Myocyte (in vitro differentiated cells): ENCODE measurements at regions not wholly inside any gene's neighbourhood (a gene's known extent, or its start where the extent isn't known, plus 50 kb on each side); places are given as distances from the start of the nearest gene placed in this dataset.
"Not testable (repeated sequence)": the region's sequence is repeated elsewhere in the genome, so short reads cannot be mapped to it uniquely, and the experiment has no call there.

Experiments used
- DNase-seq: peaks from one replicate; pipeline ENCODE4 v3.0.0-alpha.2; 2012; ENCODE audit warnings: low read depth

DNA sequence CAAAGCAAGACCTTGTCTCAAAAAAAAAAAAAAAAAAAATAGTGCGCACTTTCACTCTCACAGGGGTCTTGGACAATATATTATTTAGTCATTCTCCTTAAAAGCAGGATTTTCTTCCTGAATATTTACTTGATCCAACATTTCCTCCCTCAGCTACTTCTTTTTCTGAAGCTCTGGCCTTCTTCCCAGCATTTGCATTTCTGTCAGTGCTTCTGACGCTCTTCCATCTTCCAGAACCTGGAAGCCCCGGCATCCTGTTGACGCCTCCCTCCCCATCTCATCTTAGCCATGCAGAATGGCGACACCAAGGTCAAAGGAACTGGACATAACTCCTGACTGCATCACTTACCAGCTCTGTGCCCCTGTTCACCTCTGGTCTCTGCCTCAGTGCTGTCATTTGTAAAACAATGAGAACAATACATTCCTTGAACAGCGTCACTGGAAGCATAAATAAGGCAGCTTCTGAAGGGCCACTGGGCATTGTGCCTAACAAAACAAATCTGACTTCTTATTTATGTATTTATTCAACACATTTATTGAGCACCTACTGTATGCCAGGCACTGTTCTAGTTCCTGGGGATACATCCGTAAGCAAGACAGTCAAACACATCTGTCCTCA lies 90.9 kb upstream of the MDM1 start:
- no peak for DNase-seq

GRCh38 chr12:68425998-68426397 lies 93.8 kb upstream of the MDM1 start:
- no peak for DNase-seq

- no peak for DNase-seq
Observed at GRCh38 chr12:68428211-68428610, 96.0 kb upstream of the MDM1 start.

DNA sequence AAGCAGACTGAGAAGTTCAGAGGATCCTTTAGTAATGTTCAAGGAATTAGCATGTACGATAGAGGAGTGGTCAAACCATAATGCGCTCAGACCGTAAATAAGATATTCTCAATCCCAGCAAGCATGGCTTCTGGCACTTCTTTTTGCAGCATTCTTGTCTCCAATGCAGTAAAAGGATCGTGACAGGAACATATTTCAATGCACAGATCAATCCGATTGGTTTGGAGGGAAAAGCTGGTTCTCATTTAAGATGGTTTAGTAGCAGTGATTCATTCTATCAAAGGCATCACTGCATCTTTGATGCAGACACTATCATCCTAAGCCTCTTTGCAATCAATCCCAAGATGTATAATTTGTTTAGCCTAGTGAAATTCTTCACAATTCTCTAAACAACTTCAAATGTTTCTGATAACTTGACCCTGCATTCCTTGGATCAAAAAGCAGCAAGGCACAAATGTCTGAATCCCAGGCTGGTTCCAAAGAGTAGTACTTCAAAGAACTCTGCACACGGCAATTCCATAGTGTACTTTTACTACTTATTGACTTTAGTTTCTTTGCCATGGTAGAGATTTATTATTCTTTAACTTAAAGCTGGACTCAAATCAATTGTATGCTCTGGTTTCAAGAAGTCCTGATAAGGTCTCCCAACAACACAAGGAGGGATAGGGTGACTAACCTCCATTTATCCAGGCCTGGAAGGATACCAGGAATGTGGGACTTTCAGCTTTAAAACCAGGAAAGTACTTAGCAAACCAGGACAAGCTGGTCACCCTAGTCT lies 96.8 kb upstream of the MDM1 start:
- no peak for DNase-seq

GRCh38 chr12:68429696-68430095 lies 97.5 kb upstream of the MDM1 start:
- DNase-seq = no peak

- DNase-seq = no peak
Observed at GRCh38 chr12:68431786-68432185, 99.6 kb upstream of the MDM1 start.

GRCh38 chr12:68432622-68433021 lies 100.5 kb upstream of the MDM1 start:
- DNase-seq = no peak

DNA sequence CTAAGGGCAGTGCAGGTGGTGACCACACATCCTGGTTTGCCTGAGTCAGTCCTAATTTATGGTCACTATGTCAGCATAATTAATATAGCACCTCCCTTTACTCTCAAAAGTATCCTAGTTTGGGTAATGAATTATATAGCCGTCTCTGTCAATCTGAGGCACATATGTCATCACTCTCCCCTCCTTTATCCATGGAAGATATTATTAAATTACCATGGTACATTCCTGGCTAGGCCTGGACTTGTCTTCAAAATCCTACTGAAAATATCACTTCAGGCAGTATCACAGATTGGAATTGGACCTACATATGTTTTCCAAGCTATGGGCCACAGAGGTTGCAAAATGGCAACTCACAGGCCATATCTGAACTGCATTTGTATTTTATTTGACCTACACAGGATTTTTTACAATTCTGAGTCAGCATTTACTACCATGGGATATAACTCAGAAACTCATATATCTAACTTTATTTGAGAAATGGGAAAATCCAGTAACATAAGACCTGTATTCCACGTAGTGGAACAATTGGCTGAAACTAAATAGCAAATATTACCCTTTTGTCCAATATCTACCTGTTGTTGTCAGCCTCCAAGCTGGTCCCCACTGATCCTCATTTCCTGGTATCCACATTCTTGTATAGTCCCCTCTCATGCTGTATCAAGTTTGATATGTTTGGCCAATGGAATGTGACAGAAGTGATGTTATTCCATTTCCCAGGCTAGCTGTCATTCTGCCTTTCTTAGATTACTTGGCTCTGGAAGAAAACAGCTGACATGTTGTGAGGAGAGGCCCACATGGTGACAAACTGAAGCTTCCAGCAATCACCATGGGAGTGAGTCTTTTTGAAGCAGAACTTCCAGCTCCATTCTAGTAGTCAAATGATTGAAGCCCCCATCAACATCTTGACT lies 102.5 kb upstream of the MDM1 start:
- peak; percentile 43 for DNase-seq

DNA sequence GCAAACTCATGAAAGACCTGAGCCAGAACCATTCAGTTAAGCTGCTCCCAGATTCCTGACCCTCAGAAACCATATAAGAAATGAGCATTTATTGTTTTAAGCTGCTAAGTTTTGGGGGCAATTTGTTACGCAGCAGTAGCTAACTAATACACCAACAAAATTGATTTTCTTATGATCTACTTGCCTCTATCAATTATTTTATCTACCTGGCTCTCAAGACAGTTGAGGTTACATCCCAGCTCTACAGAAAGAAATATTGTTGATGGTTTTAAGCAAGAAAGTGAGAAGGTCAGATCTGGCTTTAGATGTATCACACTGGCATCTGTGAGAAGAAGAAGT lies 103.1 kb upstream of the MDM1 start:
- DNase-seq = no peak

- no peak for DNase-seq
Observed at GRCh38 chr12:68435816-68436215, 103.7 kb upstream of the MDM1 start.

GRCh38 chr12:68438601-68439000 lies 106.4 kb upstream of the MDM1 start:
- DNase-seq = no peak

DNA sequence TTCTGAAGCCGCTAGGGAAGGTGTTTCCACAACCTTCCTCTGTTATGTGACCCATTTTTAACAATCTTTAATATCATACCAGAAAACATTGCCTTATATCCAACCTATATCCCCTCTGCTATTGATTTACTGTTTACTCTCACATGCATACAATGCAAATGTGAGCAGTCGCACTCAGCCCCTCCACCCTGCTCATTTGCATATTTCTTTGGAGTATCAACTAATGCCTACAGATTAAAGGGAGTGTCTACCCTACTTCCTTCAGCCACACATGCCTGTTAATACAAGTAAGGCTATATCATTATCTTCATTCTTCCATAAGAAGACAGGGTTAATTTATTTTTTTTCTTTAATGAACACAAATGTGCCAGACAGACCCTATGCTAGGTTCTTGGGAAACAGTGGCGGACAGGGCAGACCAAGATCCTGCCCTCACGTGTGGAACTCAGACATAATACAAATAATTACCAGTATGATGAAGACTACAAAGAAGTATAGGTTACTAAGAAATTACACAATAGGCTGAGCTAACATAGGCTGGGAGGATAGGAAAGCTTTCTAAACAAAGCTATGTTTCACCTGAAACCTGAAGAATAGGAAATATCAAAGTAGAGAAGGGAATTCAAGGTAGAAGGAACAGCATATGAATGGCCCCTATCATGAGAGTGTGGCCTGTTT lies 107.3 kb upstream of the MDM1 start:
- no peak for DNase-seq

DNA sequence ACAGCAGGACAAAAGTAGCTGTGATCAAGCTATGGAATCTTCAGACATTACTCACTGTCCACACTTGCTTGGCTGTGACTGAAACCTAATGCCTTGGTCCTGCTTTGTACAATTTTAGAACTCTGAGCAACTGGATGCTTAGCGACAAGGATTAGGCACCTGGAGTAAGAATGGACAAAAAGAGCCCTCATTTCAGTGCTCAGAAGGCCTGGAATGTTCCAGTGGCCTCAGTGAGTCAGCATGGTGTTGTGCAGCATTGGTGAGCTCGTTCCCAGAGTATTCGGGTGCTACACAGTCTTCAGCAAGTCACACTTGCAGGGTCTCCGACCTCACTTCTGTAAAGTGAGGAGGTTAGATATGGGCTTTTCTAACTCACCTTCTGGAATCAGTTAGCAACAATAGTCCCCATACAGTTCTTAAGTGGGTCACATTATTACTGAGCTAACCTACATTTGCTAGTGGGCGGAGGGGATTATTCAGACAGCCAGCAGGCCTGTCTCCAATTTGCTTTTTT lies 108.0 kb upstream of the MDM1 start:
- peak; percentile 92 for DNase-seq

- no peak for DNase-seq
Observed at GRCh38 chr12:68441167-68441566, 109.0 kb upstream of the MDM1 start.

DNA sequence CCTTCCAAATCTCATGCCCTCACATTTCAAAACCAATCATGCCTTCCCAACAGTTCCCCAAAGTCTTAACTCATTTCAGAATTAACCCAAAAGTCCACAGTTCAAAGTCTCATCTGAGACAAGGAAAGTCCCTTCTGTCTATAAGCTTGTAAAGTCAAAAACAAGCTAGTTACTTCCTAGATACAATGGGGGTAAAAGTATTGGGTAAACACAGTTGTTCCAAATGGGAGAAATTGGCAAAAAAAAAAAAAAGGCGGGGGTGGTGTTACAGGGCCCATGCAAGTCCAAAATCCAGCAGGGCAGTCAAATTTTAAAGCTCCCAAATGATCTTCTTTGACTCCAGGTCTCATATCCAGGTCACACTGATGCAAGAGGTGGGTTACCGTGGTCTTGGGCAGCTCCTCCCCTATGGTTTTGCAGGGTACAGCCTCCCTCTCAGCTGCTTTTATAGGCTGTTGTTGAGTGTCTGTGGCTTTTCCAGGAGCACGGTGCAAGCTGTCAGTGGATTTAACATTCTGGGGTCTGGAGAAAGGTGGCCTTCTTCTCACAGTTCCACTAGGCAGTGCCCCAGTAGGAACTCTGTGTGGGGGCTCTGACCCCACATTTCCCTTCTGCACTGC lies 110.3 kb upstream of the MDM1 start:
- peak; percentile 55 for DNase-seq

- DNase-seq = not testable (repeated sequence)
Observed at GRCh38 chr12:68443695-68444094, 111.5 kb upstream of the MDM1 start.

GRCh38 chr12:68445824-68446223 lies 113.7 kb upstream of the MDM1 start:
- DNase-seq = no peak

DNA sequence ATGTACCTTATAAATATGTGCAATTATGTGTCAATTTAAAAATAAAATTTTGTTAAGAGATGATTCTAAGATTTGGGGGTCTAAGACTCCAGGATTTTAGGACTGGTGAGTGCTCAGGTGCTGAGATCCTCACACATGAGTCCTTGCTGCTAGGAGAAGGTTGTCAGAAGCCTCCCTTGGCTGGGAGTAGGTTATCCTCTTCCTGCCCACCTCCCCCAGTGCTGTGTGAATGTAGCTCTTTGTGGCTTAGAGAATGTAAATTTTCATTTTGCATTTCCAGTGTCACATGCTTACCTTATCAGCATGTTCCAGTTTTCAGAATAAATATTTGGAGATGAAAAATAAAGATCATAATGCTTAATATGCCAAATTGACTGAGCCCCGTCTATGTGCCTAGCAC lies 114.2 kb upstream of the MDM1 start:
- no peak for DNase-seq

GRCh38 chr12:68446901-68447796 lies 115.0 kb upstream of the MDM1 start:
- DNase-seq = no peak

DNA sequence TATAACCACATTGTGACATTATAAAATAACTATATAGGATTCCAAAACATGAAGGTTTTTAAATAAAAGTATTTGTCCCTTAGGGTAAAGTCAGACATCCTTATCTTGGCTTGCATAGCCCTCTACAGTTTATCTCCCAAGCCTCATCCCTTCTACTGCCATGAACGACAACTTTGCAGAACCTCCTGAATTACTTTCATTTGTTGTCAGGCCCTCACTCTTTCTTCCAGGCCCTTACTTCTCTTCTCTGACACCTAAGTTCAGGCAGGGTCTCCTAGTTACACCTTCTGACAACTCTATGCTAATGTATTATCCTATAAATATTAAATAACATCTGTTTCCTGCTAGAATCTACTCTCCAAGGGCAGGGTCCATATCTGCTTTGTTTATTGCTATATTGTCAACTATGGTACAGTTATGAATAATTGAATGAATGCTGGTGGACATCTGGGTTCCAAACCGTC lies 115.7 kb upstream of the MDM1 start:
- DNase-seq = no peak
